ENCODE measurements at regions not wholly inside any gene's neighbourhood (a gene's known extent, or its start where the extent isn't known, plus 50 kb on each side); places are given as distances from the start of the nearest gene placed in this dataset.

GRCh38 chr9:86893811-86894490 is 53.4 kb downstream of the GAS1 start:
- no peak for DNase-seq (ENCODE audit: low read depth in 2 of 2)

- no peak for DNase-seq (ENCODE audit: low read depth in 2 of 2)
Measured at GRCh38 chr9:86892576-86892975, 54.7 kb downstream of the GAS1 start.

DNA sequence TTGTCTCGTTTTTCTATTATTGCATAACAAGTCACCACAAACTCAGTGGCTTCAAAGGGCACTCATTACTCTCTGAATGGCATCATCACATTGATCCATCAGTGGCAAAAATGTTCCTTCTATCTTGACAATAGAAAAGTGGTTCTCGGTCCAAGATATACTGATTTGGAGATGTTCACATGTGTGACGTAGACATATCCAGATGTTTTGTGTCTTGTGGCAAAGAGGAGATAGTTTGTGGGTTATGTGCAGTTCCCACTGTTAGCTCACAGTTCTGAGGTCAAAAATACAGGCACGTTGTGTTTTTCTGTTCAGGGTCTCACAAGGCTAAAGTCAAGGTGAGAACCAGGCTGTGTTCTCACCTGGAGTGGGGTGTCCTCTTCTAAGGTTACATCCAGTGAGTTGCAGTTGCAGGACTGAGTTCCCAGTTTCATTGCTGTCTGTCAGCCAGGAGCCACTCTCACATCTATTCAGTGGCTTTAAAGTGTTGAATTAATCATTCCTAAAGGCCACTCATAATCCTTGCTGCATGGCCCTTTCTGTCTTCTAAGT is 55.3 kb downstream of the GAS1 start:
- DNase-seq (ENCODE audit: low read depth in 2 of 2) = no peak

DNA sequence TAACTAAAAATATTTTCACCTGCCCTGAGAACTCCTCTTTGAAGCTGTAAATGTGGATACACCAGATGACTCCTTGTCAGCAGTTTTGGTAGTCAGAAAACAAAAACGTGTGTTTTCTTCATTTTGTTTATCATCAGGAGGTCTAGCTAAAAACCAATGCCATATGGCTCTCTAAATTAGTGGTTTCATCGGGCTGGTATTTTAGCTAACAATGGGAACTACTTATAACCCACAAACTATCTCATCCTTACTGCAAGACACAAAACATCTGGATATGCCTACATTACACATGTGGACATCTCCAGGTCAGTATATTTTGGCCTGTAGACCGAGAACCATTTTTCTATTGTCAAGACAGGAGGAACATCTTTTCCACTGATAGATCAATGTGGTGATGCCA is 56.2 kb downstream of the GAS1 start:
- no peak for DNase-seq (ENCODE audit: low read depth in 2 of 2)

GRCh38 chr9:86885232-86885631 is 62.1 kb downstream of the GAS1 start:
- no peak for DNase-seq (ENCODE audit: low read depth in 2 of 2)

GRCh38 chr9:86876621-86877196 is 70.6 kb downstream of the GAS1 start:
- DNase-seq (ENCODE audit: low read depth in 2 of 2) = no peak

- no peak for DNase-seq (ENCODE audit: low read depth in 2 of 2)
Measured at GRCh38 chr9:86868616-86869015, 78.7 kb downstream of the GAS1 start.

DNA sequence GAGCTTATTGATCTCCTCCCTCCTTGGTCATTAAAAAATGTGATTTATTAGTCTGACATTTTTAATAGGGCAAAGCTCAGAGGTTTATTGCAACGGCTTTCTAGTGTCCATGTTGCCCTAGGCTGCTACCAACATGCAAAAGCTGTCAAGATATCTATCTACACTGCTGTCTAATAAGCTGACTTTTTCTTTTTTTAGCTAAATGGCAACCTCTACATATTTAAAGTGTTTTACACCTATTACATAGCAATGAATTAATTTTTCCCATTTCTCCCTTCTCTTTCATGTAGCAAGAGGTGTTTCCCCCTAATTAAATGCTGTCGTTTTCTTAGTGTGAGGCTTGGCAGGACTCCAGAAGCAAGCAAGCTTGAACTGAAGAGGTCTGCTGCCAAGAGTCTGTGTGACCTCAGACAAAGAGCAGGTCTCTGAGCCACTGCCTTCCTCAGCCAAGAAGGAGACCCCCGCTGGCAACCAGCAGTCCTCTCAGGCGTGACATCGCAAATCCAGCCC is 79.4 kb downstream of the GAS1 start:
- DNase-seq (ENCODE audit: low read depth in 2 of 2) = no peak

GRCh38 chr9:86865952-86866351 is 81.4 kb downstream of the GAS1 start:
- no peak for DNase-seq (ENCODE audit: low read depth in 2 of 2)

GRCh38 chr9:86860006-86860405 is 87.3 kb downstream of the GAS1 start:
- DNase-seq (ENCODE audit: low read depth in 2 of 2) = no peak

GRCh38 chr9:86859056-86859455 is 88.2 kb downstream of the GAS1 start:
- DNase-seq (ENCODE audit: low read depth in 2 of 2) = no peak

DNA sequence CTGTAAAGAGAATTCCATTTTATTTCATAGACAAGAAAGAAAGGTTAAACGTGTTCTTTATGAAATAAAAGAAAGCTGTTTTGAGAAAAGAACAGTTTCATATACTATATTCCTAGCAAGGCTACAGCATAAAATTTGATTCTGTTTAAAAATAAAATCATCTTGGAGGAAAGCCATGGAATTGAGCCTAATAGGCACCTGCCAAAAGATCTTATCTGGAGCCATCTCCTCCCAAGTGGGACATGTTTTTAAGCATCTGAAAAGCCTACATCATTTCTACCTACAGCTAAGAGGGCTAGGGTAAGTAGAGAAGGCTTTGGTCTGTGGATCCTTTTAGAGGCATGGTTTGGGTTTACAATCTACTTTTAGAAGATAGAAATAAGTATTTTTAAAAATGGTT is 89.3 kb downstream of the GAS1 start:
- no peak for DNase-seq (ENCODE audit: low read depth in 2 of 2)

GRCh38 chr9:86856259-86856658 is 91.0 kb downstream of the GAS1 start:
- no peak for DNase-seq (ENCODE audit: low read depth in 2 of 2)

DNA sequence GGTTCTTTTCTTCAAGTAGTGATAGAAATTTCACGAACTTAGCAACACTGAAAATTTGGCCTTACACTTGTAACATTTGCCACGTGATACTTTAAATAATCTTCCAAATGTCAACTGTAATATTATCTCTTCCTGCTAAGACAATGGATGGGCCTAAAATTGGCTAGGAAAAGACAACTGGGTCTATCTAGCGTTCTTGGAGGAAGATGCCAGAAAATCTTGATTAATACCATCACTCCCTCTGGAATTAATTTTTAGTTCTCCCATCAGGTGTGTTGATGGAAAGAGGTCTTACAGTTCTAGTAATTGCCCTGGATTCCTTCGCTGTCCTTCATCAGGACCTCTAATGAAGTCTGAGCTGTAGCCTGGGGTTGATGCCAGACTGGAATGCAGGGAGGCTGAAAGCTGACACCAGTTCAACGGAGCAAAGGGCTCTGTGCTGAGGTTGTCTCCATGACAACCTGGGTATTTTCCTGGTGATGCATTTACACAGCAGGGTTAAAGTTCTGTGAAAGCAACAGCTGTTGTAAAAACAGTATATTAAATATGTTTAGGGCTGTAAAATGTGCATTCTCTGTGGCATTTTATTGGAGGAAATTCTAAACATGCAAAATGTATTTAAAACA is 92.3 kb downstream of the GAS1 start:
- DNase-seq (ENCODE audit: low read depth in 2 of 2) = no peak

DNA sequence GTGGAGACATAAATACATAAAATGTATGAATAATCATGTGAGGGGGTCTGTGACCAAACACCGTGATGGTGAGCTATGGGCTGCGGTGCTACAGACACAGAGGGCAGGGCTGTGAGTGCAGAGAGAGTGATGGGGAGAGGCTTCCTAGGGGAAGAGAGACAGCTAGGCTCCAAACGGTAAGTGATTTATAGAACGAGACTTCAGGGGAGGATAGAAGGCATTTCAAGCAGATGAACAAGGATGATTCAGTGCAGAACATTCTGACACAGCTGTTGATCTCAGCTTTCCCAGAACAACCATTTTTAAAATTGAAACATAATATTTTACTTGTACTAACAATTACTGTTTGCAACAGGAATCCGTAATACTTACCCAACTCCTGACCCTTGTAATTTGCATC is 100.7 kb downstream of the GAS1 start:
- DNase-seq (ENCODE audit: low read depth in 2 of 2) = no peak

DNA sequence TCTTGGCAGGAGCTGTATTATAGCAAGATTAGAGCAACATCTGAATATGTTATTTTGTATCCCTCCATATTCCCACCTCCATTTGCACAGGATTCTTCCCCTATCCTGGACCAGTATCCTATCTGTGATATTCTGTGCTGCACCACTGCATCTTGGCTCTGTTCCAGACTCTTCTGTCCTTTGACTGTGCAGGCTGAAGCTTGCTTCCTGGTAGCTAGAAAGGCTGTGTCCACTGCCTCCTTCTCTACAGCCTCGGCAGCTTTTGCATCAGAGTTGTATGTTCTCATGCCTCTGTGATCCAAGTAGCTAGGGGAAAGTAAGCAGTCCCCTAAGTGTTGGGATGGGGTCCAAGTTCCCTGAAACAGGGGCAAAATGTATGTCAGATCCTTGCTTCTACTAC is 104.1 kb downstream of the GAS1 start:
- no peak for DNase-seq (ENCODE audit: low read depth in 2 of 2)

- no peak for DNase-seq (ENCODE audit: low read depth in 2 of 2)
Measured at GRCh38 chr9:86842573-86842972, 104.7 kb downstream of the GAS1 start.

- DNase-seq (ENCODE audit: low read depth in 2 of 2) = no peak
Measured at GRCh38 chr9:86839522-86839921, 107.8 kb downstream of the GAS1 start.

GRCh38 chr9:86838519-86839497 is 108.5 kb downstream of the GAS1 start:
- DNase-seq (ENCODE audit: low read depth in 2 of 2) = no peak

DNA sequence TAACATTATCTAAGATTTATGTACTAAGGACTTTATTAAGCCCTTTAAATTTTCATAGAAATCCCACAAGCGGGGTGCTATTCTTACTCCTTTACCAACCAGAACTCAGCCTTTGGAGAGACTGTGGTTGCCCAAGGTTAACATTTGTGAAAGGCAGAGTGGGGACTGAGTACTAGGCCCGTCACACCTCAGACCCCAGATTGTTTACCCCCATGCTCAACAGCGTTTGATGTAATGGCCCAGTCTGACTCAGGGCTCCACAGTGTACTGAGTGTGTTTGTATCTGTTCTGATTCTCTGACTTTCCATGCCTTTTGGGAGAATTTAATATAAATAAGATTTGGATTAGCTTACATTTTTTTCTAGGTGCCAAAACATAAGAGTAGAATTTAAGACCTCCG is 110.0 kb downstream of the GAS1 start:
- DNase-seq (ENCODE audit: low read depth in 2 of 2) = no peak

DNA sequence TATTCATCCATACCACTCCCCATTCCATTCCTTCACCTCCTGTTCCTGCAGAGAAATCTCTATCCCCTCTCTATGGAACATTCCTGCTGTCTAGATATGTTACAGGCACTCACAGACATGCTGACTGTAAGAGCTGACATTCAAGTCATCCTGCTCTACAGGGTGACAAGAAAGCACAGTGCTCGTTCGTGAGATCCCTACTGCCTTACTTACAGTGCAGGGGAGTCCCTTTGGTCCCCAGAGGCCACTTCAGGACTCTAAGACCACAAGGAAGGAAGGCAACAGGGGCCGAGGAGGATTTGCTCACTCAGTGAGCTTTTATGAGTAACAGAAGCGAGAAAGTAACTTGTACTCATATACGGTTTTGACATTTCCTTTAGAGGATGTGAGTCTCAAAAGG is 110.5 kb downstream of the GAS1 start:
- DNase-seq (ENCODE audit: low read depth in 2 of 2) = no peak

- DNase-seq (ENCODE audit: low read depth in 2 of 2) = no peak
Measured at GRCh38 chr9:86836266-86836665, 111.0 kb downstream of the GAS1 start.
